ENCODE measurements at regions not wholly inside any gene's neighbourhood (a gene's known extent, or its start where the extent isn't known, plus 50 kb on each side); places are given as distances from the start of the nearest gene placed in this dataset.

- ATAC-seq, result no peak
- no peak overlapping the region for H3K27ac Mint-ChIP-seq
- H3K36me3 Mint-ChIP-seq, result no peaks in the 10 kb centered on the region
- H3K4me3 Mint-ChIP-seq, result no peak overlapping the region
- H3K9me3 Mint-ChIP-seq, result no peaks in the 10 kb centered on the region
- no peaks in the 10 kb centered on the region for H3K4me1 Mint-ChIP-seq
- no peaks in the 10 kb centered on the region for H3K27me3 Mint-ChIP-seq
Measured at GRCh38 chr12:45102818-45103217, 51.9 kb upstream of the DBX2 start.

GRCh38 chr12:45105996-45106395 is 55.1 kb upstream of the DBX2 start:
- ATAC-seq, result no peak
- no peak overlapping the region for H3K4me3 Mint-ChIP-seq
- peaks cover 2% of the 10 kb centered on the region for H3K9me3 Mint-ChIP-seq
- no peaks in the 10 kb centered on the region for H3K4me1 Mint-ChIP-seq
- no peaks in the 10 kb centered on the region for H3K27me3 Mint-ChIP-seq
- H3K27ac Mint-ChIP-seq, result no peak overlapping the region
- no peaks in the 10 kb centered on the region for H3K36me3 Mint-ChIP-seq

GRCh38 chr12:45112306-45112705 is 61.4 kb upstream of the DBX2 start:
- ATAC-seq, result no peak
- H3K27me3 Mint-ChIP-seq, result peaks cover 7% of the 10 kb centered on the region
- no peaks in the 10 kb centered on the region for H3K4me1 Mint-ChIP-seq
- no peaks in the 10 kb centered on the region for H3K36me3 Mint-ChIP-seq
- H3K4me3 Mint-ChIP-seq, result no peak overlapping the region
- H3K9me3 Mint-ChIP-seq, result peaks cover 4% of the 10 kb centered on the region
- no peak overlapping the region for H3K27ac Mint-ChIP-seq

GRCh38 chr12:45121224-45121623 is 70.3 kb upstream of the DBX2 start:
- H3K4me3 Mint-ChIP-seq, result no peak overlapping the region
- H3K9me3 Mint-ChIP-seq, result peaks cover 3% of the 10 kb centered on the region
- ATAC-seq, result no peak
- no peaks in the 10 kb centered on the region for H3K4me1 Mint-ChIP-seq
- no peak overlapping the region for H3K27ac Mint-ChIP-seq
- no peaks in the 10 kb centered on the region for H3K36me3 Mint-ChIP-seq
- no peaks in the 10 kb centered on the region for H3K27me3 Mint-ChIP-seq

GRCh38 chr12:45122768-45123380 is 72.0 kb upstream of the DBX2 start:
- no peak overlapping the region for H3K27ac Mint-ChIP-seq
- no peaks in the 10 kb centered on the region for H3K36me3 Mint-ChIP-seq

GRCh38 chr12:45124485-45125155 is 73.7 kb upstream of the DBX2 start:
- H3K27me3 Mint-ChIP-seq, result peaks cover 16% of the 10 kb centered on the region
- H3K36me3 Mint-ChIP-seq, result no peaks in the 10 kb centered on the region
- no peaks in the 10 kb centered on the region for H3K9me3 Mint-ChIP-seq
- no peak overlapping the region for H3K27ac Mint-ChIP-seq
- no peaks in the 10 kb centered on the region for H3K4me1 Mint-ChIP-seq
- no peak overlapping the region for H3K4me3 Mint-ChIP-seq
- no peak for ATAC-seq

More at GRCh38 chr12:45122768-45123380, 72.0 kb upstream of the DBX2 start:
- H3K9me3 Mint-ChIP-seq, result no peaks in the 10 kb centered on the region
- H3K4me3 Mint-ChIP-seq, result no peak overlapping the region
- peaks cover 11% of the 10 kb centered on the region for H3K27me3 Mint-ChIP-seq
- no peaks in the 10 kb centered on the region for H3K4me1 Mint-ChIP-seq
- ATAC-seq, result no peak

GRCh38 chr12:45125997-45126396 is 75.1 kb upstream of the DBX2 start:
- Mint-ChIP-seq H3K27ac (no peak overlapping the region), H3K4me1 (no peaks in the 10 kb centered on the region), H3K27me3 (peaks cover 16% of the 10 kb centered on the region), H3K4me3 (no peak overlapping the region), H3K36me3 (no peaks in the 10 kb centered on the region), H3K9me3 (no peaks in the 10 kb centered on the region)
- ATAC-seq, result no peak

- no peak overlapping the region for H3K4me3 Mint-ChIP-seq
- peaks cover 30% of the 10 kb centered on the region for H3K27me3 Mint-ChIP-seq
- H3K36me3 Mint-ChIP-seq, result no peaks in the 10 kb centered on the region
- no peaks in the 10 kb centered on the region for H3K4me1 Mint-ChIP-seq
- no peak for ATAC-seq
- H3K27ac Mint-ChIP-seq, result no peak overlapping the region
- H3K9me3 Mint-ChIP-seq, result no peaks in the 10 kb centered on the region
Measured at GRCh38 chr12:45128637-45129036, 77.7 kb upstream of the DBX2 start.

- no peaks in the 10 kb centered on the region for H3K9me3 Mint-ChIP-seq
- peak; percentile 50 for ATAC-seq
- no peak overlapping the region for H3K4me3 Mint-ChIP-seq
- H3K27me3 Mint-ChIP-seq, result peaks cover 39% of the 10 kb centered on the region
- no peaks in the 10 kb centered on the region for H3K4me1 Mint-ChIP-seq
- no peak overlapping the region for H3K27ac Mint-ChIP-seq
- H3K36me3 Mint-ChIP-seq, result no peaks in the 10 kb centered on the region
Measured at GRCh38 chr12:45130881-45131281, 80.0 kb upstream of the DBX2 start.

GRCh38 chr12:45131506-45131905 is 80.6 kb upstream of the DBX2 start:
- no peak for ATAC-seq
- H3K4me1 Mint-ChIP-seq, result no peaks in the 10 kb centered on the region
- no peak overlapping the region for H3K4me3 Mint-ChIP-seq
- H3K36me3 Mint-ChIP-seq, result no peaks in the 10 kb centered on the region
- no peaks in the 10 kb centered on the region for H3K9me3 Mint-ChIP-seq
- H3K27ac Mint-ChIP-seq, result no peak overlapping the region
- H3K27me3 Mint-ChIP-seq, result peaks cover 39% of the 10 kb centered on the region

GRCh38 chr12:45138609-45139008 is 77.3 kb upstream of the ANO6 start:
- Mint-ChIP-seq H3K9me3 (no peaks in the 10 kb centered on the region), H3K4me3 (no peak overlapping the region), H3K36me3 (no peaks in the 10 kb centered on the region), H3K27ac (no peak overlapping the region), H3K4me1 (no peaks in the 10 kb centered on the region), H3K27me3 (peaks cover 9% of the 10 kb centered on the region)
- ATAC-seq, result no peak

GRCh38 chr12:45148006-45148405 is 67.9 kb upstream of the ANO6 start:
- H3K4me3 Mint-ChIP-seq, result no peak overlapping the region
- H3K36me3 Mint-ChIP-seq, result peaks cover 5% of the 10 kb centered on the region
- H3K9me3 Mint-ChIP-seq, result peaks cover 18% of the 10 kb centered on the region
- no peak overlapping the region for H3K27ac Mint-ChIP-seq
- ATAC-seq, result no peak
- no peaks in the 10 kb centered on the region for H3K4me1 Mint-ChIP-seq
- peaks cover 9% of the 10 kb centered on the region for H3K27me3 Mint-ChIP-seq

GRCh38 chr12:45148619-45149018 is 67.3 kb upstream of the ANO6 start:
- H3K36me3 Mint-ChIP-seq, result peaks cover 5% of the 10 kb centered on the region
- no peak overlapping the region for H3K27ac Mint-ChIP-seq
- no peaks in the 10 kb centered on the region for H3K4me1 Mint-ChIP-seq
- H3K27me3 Mint-ChIP-seq, result peaks cover 9% of the 10 kb centered on the region
- peaks cover 18% of the 10 kb centered on the region for H3K9me3 Mint-ChIP-seq
- no peak for ATAC-seq
- no peak overlapping the region for H3K4me3 Mint-ChIP-seq

GRCh38 chr12:45165284-45165683 is 50.6 kb upstream of the ANO6 start:
- Mint-ChIP-seq H3K9me3 (peaks cover 12% of the 10 kb centered on the region), H3K27me3 (peaks cover 37% of the 10 kb centered on the region), H3K4me3 (no peak overlapping the region), H3K27ac (no peak overlapping the region), H3K4me1 (no peaks in the 10 kb centered on the region), H3K36me3 (peaks cover 6% of the 10 kb centered on the region)
- no peak for ATAC-seq

GRCh38 chr12:45166056-45166455 is 49.8 kb upstream of the ANO6 start:
- H3K4me3 Mint-ChIP-seq, result no peak overlapping the region
- H3K4me1 Mint-ChIP-seq, result no peaks in the 10 kb centered on the region
- H3K27me3 Mint-ChIP-seq, result peaks cover 34% of the 10 kb centered on the region
- no peak for ATAC-seq
- peaks cover 6% of the 10 kb centered on the region for H3K36me3 Mint-ChIP-seq
- no peak overlapping the region for H3K27ac Mint-ChIP-seq
- H3K9me3 Mint-ChIP-seq, result peaks cover 12% of the 10 kb centered on the region
